Smooth muscle cell (in vitro differentiated cells): ENCODE measurements at regions not wholly inside any gene's neighbourhood (a gene's known extent, or its start where the extent isn't known, plus 50 kb on each side); places are given as distances from the start of the nearest gene placed in this dataset.

Source experiments
- DNase-seq: peaks from one replicate; lab custom pipeline; 2025; ENCODE audit not compliant: unreplicated experiment; lab: John Stamatoyannopoulos, UW
- H2AFZ ChIP-seq: fragments of 200-600 bp; sonication (generic); 2 replicates; pipeline ENCODE4 v1.6.0; 2016; ENCODE audit warnings: antibody characterized with exemption, low read depth, mild to moderate bottlenecking
- H3F3A ChIP-seq: fragments of 200-600 bp; sonication (generic); 2 replicates; pipeline ENCODE4 v1.6.0; 2017; ENCODE audit warnings: antibody characterized with exemption, low read depth
- H3K27ac ChIP-seq: fragments of 200-600 bp; sonication (generic); 2 replicates; pipeline ENCODE4 v1.5.1; 2016; ENCODE audit warnings: low read depth, mild to moderate bottlenecking
- H3K27me3 ChIP-seq: fragments of 200-600 bp; sonication (generic); 2 replicates; pipeline ENCODE4 v1.6.1; 2016; ENCODE audit warnings: low read depth, mild to moderate bottlenecking
- H3K36me3 ChIP-seq: fragments of 200-600 bp; sonication (generic); 2 replicates; pipeline ENCODE4 v1.5.1; 2016; ENCODE audit warnings: low read depth
- H3K4me1 ChIP-seq: fragments of 200-600 bp; sonication (generic); 2 replicates; pipeline ENCODE4 v1.5.1; 2016; ENCODE audit warnings: low read depth
- H3K4me2 ChIP-seq: fragments of 200-600 bp; sonication (generic); 2 replicates; pipeline ENCODE4 v1.6.0; 2016; ENCODE audit warnings: mild to moderate bottlenecking
- H3K4me3 ChIP-seq: fragments of 200-600 bp; sonication (generic); 2 replicates; pipeline ENCODE4 v1.5.1; 2016; ENCODE audit warnings: mild to moderate bottlenecking
- H3K79me2 ChIP-seq: fragments of 200-600 bp; sonication (generic); 2 replicates; pipeline ENCODE4 v1.6.0; 2016; ENCODE audit warnings: low read depth, mild to moderate bottlenecking
- H3K9ac ChIP-seq: fragments of 200-600 bp; sonication (generic); 2 replicates; pipeline ENCODE4 v1.6.0; 2016; ENCODE audit warnings: low read depth
- H3K9me3 ChIP-seq: fragments of 200-600 bp; sonication (generic); replicated peaks from 2 replicates; pipeline ENCODE4 v1.5.1; 2016; ENCODE audit warnings: low read depth
- H4K20me1 ChIP-seq: fragments of 200-600 bp; sonication (generic); 2 replicates; pipeline ENCODE4 v1.6.0; 2016; ENCODE audit warnings: low read depth
- WGBS: methylation state at CpG from one replicate; pipeline ENCODE4 v1.1.7; 2016; ENCODE audit warnings: low lambda C conversion rate; 5-methylcytosine and 5-hydroxymethylcytosine counted together
- TF ChIP-seq, protein P1 (sequence below): fragments of 200-600 bp; sonication (generic); IDR thresholded peaks from 2 replicates; pipeline ENCODE4 v1.5.1; 2017; ENCODE audit warnings: borderline replicate concordance, mild to moderate bottlenecking, antibody characterized with exemption; ENCODE audit not compliant: insufficient read depth, poor library complexity, severe bottlenecking

- peaks cover 3% of the 10 kb centered on the region for H3F3A ChIP-seq
- H2AFZ ChIP-seq, result peak overlapping the region; percentile 46
- H3K4me2 ChIP-seq, result no peak overlapping the region
- H3K9ac ChIP-seq, result no peak overlapping the region
- no peak for DNase-seq
- H4K20me1 ChIP-seq, result no peaks in the 10 kb centered on the region
- WGBS, result 91% methylated on average over 7 of the region's 7 CpGs
- H3K9me3 ChIP-seq, result no peaks in the 10 kb centered on the region
- TF ChIP-seq, protein P1, sequence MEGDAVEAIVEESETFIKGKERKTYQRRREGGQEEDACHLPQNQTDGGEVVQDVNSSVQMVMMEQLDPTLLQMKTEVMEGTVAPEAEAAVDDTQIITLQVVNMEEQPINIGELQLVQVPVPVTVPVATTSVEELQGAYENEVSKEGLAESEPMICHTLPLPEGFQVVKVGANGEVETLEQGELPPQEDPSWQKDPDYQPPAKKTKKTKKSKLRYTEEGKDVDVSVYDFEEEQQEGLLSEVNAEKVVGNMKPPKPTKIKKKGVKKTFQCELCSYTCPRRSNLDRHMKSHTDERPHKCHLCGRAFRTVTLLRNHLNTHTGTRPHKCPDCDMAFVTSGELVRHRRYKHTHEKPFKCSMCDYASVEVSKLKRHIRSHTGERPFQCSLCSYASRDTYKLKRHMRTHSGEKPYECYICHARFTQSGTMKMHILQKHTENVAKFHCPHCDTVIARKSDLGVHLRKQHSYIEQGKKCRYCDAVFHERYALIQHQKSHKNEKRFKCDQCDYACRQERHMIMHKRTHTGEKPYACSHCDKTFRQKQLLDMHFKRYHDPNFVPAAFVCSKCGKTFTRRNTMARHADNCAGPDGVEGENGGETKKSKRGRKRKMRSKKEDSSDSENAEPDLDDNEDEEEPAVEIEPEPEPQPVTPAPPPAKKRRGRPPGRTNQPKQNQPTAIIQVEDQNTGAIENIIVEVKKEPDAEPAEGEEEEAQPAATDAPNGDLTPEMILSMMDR, result no peak
- H3K36me3 ChIP-seq, result no peaks in the 10 kb centered on the region
- peak overlapping the region; percentile 50 for H3K27ac ChIP-seq
- peaks cover 9% of the 10 kb centered on the region for H3K4me1 ChIP-seq
- H3K27me3 ChIP-seq, result no peaks in the 10 kb centered on the region
- no peaks in the 10 kb centered on the region for H3K79me2 ChIP-seq
- H3K4me3 ChIP-seq, result no peak overlapping the region
These were observed 194.2 kb upstream of the SGK1 start for GRCh38 chr6:134511984-134512683.

GRCh38 chr6:134510920-134511319, 193.0 kb upstream of the SGK1 start:
- Histone ChIP-seq H3F3A (no peaks in the 10 kb centered on the region), H3K4me1 (peaks cover 3% of the 10 kb centered on the region), H3K79me2 (no peaks in the 10 kb centered on the region), H3K27ac (no peak overlapping the region), H2AFZ (no peak overlapping the region), H3K9me3 (no peaks in the 10 kb centered on the region), H3K4me2 (no peak overlapping the region), H3K4me3 (no peak overlapping the region), H3K27me3 (no peaks in the 10 kb centered on the region), H3K36me3 (no peaks in the 10 kb centered on the region), H3K9ac (no peak overlapping the region), H4K20me1 (no peaks in the 10 kb centered on the region)
- WGBS, result 92% methylated on average over 3 of the region's 3 CpGs
- DNase-seq, result no peak
- TF ChIP-seq, protein P1, result no peak

DNA sequence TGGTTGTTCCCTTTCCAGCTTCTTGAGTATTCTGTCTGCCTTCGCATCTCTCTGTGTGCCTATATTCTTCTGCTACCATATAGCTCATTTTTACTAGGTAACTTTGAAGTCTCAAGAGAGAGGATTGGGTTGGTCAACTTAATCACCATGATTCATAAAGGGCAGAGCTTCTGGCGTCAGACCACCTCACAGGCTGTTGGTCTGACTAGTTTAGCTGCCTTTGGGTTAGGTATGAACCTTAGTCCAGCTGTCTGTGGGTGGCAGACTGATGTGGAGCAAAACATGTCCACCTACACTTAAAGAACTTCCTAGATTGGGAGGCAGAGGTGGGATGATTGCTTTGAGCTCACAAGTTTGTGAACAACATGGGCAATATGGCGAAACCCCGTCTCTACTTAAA, 192.2 kb upstream of the SGK1 start:
- no peak overlapping the region for H2AFZ ChIP-seq
- DNase-seq, result no peak
- no peak overlapping the region for H3K9ac ChIP-seq
- TF ChIP-seq, protein P1, result no peak
- H3K9me3 ChIP-seq, result no peaks in the 10 kb centered on the region
- no peaks in the 10 kb centered on the region for H3K27me3 ChIP-seq
- peak overlapping the region; percentile 81 for H3K27ac ChIP-seq
- H3K36me3 ChIP-seq, result no peaks in the 10 kb centered on the region
- no peaks in the 10 kb centered on the region for H4K20me1 ChIP-seq
- no peak overlapping the region for H3K4me2 ChIP-seq
- H3K4me1 ChIP-seq, result peaks cover 3% of the 10 kb centered on the region
- H3K4me3 ChIP-seq, result no peak overlapping the region
- no peaks in the 10 kb centered on the region for H3F3A ChIP-seq
- WGBS, result 56% methylated on average over 4 of the region's 4 CpGs
- H3K79me2 ChIP-seq, result no peaks in the 10 kb centered on the region
